NOMO-1 (cell line): ENCODE measurements at regions not wholly inside any gene's neighbourhood (a gene's known extent, or its start where the extent isn't known, plus 50 kb on each side); places are given as distances from the start of the nearest gene placed in this dataset.

Source experiments
- DNase-seq, 2 experiments: peaks; one replicate each; lab custom pipeline; 2025; ENCODE audit not compliant: unreplicated experiment in 2 of 2; lab: John Stamatoyannopoulos, UW

DNA sequence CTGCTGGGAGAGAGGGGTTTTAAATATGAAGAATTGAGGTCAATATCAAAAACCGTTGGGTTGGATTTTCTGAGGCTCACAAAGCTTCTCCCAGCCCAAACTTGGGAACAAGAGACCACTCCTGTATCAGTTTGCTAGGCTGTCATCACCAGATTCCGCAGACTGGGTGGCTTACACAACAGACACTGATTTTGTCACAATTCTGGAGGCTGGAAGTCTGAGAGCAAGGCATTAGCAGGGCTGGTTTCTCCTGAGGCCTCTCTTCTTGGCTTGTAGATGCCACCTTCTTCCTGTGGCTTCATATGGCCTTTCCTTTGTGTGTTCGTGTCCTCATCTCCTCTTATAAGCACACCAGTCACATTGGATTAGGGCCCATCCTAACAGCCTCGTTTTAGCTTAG, 122.9 kb upstream of the COPS8 start:
- no peak for DNase-seq

DNA sequence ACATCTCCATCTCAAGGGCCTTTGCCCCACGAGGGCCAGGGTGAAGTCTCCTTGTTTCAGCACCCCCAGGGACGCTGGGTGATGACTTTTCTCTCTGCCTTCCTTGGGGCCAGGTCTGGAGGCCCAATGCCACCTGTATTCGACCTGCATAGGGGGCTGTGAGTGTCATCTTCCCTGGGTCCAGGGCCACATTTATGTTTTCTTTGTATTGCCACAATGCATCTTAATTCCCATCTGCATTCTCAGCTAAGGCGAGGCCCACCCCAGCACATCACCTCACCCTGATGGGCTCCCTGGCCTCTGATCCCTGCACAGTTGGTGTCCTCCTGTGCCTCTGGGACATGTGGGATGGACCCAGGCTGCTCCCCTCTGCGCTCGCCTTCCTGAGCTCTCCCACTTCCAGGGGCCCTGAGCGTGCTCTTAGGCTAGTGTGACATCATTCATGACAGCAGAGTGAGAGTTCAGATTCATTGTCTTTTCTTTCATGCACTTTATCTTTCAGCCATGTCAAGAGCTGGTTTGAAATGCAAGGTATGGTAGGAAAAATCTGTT, 122.0 kb upstream of the COPS8 start:
- DNase-seq, result no peak

DNA sequence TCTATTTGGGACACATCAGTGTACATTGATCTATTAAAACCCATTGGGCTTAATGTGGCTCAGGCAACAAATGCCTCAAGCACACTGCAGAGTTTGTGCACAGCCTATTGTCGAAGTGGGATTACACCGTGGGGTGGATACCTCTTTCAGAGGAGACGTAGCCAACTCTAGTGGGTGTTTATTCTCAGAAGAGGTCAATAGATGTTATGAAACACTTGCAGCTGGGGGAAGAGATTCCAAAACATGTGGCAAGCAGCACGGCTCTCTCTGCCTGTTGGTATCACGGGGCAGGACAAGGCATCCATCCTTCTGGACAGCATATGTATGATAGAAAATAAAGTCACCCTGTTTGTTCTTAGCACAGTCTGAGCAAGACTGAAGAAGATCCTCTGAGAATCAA, 121.4 kb upstream of the COPS8 start:
- no peak for DNase-seq

DNA sequence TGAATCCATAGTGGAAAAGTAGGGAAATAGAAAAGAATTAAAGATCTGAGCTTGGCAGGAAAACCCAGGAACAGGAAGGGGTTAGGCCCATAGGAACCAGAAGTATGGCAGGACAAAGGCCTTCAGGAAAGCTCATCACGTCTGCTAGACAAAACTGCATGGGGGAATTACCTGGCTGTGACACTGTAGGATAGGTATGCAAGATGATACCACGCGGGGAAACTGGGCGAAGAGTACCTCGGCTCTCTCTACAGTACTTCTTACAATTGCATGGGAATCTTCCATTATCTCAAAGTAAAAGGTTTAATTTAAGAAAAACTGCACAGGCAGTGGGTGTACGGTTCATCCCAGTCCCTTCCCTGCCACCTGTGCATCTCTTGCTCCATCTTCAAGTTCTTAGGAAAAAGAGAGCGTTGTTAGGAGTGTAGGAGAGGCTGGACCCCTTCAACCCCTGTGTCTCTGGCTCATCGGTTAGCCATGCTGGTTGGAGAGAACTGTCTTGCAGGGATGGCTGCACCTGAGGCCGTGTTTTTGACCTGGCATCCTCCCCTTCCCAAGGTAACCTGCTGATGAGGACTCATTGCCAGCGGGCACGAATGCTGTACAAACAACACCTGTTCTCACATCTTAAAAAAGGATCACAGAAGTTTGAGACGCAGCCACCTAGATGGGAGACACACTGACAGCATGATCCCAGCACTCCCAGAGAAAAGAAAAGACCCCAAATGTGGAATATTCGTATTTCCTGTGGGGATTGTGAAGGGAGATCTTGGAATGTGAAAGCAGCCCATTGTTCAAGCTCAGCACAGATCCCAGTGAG, 120.5 kb upstream of the COPS8 start:
- no peak for DNase-seq

DNA sequence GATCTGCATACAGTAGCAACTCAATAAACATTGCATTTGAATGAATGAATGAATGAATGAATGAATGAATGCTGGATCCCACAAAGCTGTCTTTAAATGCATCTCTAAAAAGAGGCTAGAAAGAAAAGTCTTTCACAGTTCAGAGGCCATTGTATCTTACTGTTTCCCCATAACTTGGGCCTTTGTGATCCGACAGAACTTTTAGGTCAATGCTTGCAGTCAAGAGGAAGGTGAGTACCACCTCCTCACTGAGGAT, 119.9 kb upstream of the COPS8 start:
- no peak for DNase-seq

DNA sequence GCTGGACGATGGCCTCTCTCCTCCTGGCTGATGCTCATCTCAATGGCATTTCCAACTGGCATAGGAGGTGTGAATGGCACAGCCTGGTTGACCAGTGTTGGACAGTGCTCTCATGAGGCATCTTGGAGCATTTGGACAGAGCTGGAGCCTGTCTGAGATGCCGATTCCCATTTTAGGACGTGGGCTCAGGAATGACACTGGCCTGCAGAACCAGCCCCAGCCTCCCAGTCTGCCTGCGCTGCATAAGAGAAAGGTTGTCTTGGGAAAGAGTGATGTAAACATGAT, 118.2 kb upstream of the COPS8 start:
- DNase-seq, result no peak

DNA sequence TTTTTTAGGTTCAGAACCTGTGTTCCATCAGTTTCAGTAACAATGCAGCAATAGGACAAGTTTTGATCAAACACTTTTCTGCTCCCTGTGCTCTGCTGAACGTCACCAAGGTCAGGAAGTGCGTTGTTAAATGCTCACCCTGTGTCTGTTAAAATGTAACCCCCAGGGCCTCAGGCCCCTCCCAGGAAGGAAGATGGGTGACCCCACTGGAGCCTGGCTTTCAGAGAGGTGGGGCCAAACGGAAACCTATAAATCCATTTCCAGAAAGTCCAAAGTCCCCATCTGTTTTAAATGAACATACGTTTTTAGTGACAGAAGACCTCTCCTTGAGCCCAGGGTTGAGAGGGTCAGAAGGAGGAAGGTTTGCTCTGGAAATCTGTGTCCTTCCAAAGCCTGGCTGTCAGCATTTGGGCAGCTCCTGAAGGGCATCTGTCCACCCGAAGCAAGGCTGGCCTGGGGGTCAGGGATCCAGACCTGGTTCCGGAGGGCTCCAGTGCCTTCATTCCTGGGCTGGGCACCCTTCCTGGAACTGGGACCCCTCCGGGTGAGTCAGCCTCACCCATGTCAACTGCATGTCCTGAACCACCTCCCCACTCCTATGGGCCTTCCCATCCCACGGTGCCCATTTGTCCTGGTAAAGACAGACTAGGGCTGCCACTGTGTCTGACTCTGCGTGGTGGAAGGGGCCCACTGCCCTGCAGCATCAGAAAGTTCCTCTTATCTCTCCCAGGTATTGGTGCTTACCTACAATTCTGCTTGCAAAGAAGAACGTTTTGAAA, 117.4 kb upstream of the COPS8 start:
- peak; percentile 61 to 62 for DNase-seq

DNA sequence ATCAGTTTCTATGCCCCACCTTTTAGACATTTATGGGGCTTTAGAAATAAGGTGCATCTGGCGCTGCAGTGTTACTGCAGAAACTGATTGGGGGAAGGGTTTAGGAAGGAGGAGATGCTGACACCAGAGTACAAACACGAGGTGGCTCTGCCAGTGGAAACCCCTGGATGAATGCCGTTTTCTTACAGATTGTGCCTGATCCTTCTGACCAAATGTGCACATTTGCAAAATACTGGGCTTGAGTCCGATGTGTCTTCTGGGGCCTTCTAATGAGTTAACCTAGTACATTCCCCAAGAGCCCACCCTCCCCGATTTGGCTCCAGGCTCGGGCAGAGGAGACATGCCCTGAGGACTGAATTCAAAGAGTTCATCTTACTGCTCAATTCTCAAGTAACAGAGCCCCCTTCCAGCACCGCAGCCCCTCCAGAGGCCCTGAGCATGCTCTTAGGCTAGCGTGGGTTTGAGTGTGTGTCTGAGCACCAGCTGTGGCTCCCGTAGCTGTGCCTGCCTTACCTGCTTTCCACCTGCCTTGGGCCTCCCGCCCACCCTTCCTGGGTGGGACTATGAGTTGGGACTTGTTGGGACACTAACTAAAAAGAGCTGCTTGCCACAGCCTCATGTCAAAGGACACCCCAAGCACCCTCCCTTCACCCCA, 116.7 kb upstream of the COPS8 start:
- no peak for DNase-seq

DNA sequence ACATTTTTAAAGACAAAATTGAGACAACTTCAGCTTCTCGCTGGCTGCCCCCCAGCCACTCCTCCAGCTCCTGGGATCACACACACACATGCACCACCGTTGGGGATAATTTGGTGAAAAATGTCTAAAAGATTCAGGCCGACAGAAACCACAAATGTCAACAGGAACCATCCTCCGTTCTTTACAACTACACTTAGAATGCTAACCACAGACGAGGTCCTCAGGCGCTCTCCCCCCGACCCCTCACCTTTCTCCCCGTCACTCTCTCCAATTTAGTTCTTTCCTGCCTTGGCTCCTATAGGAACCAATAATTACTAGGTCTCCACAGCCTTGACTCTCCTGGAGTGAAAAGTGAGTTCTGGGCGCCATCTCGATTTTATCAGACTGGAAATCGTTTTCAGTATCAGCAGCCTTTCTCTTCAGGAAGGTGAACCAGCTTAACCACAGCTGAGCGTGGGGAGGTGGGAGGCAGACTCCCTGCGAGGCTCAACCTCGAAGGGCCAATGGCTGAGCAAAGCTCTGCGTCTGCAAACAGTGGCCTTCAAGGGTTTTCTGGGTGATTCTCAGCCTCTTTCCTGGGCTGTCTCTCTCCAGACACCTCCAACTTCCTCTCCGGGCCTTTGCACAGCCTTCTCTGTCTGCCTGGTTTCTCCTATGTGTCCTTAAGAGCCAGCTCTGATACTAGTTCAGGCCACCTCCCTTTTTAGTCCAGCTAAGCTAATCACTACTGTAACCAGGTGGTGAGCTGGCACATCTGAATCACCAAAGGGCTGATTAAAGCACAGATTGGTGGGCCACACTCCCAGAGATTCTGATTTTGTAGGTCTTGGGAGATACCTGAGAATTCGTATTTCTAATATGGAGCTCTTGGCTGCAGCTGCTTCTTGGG, 115.7 kb upstream of the COPS8 start:
- no peak for DNase-seq

DNA sequence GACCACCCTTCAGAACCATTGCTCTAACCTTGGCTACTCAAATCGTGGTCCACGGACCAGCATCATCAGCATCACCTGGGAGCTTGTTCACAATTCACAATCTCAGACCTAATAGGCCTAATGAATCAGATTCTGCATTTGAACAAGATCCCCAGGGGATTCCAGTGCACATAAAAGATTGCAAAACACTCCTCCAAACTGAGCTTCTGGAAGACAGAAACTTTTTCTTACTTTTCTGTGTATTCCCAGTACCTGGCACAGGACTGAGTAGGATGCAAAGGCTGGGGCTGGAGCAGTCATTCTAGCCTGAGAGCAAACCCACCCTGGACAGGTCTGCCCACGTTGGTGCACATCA, 115.1 kb upstream of the COPS8 start:
- DNase-seq, result no peak

DNA sequence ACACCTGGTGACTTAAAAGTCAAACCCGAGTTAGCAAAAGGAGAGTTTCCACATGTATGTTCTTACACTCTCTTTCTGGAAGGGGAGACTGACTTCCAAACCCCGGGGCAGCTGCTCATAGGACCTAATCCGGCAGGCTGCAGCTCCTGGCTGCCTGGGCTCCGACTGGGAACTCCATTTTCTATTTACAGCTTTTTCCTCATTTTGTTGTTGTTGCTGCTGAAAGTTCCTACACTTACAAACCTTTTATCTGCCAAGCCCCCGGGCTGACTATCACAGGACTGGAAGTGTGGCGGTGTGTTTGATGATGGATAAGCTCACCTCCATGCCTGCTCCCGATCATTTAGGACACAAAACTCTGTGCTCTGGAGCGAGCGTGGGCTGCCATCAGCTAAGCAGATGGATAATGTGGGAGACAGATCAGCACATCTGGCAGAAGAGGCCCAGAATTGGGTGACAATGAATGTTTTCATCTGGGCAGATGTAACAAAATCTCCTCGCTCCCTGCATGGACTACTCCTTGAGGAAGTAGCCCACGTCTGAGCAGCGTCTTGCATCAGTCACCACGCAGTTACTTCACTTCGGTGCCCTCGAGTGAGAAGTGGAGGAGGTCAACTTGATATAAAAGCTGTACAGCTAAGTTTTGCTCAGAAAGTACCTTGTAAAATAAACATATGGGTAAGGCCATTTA, 114.4 kb upstream of the COPS8 start:
- peak; percentile 27 to 72 for DNase-seq

DNA sequence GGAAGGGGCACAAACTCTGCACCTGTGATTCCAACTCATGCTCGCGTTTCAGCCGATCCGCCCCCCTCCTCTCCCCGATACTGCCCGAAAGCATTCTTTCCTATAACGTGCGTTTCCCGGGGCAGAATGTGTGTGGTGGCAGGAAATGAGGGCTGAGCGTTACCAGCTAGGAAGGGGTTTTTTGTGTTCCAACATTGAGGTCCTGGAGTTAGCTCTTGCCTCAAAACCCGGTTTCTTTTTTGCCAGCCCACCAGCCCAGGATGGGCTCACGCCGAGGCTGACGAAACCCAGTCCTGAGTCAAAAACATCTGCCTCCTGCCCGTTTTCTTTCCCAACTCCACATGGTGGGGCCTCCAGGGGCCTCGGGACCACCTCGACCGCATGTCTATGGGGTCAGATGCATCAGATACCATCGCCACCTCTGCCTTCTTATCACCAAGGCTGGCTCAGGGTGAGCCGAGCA, 113.7 kb upstream of the COPS8 start:
- DNase-seq, result no peak

DNA sequence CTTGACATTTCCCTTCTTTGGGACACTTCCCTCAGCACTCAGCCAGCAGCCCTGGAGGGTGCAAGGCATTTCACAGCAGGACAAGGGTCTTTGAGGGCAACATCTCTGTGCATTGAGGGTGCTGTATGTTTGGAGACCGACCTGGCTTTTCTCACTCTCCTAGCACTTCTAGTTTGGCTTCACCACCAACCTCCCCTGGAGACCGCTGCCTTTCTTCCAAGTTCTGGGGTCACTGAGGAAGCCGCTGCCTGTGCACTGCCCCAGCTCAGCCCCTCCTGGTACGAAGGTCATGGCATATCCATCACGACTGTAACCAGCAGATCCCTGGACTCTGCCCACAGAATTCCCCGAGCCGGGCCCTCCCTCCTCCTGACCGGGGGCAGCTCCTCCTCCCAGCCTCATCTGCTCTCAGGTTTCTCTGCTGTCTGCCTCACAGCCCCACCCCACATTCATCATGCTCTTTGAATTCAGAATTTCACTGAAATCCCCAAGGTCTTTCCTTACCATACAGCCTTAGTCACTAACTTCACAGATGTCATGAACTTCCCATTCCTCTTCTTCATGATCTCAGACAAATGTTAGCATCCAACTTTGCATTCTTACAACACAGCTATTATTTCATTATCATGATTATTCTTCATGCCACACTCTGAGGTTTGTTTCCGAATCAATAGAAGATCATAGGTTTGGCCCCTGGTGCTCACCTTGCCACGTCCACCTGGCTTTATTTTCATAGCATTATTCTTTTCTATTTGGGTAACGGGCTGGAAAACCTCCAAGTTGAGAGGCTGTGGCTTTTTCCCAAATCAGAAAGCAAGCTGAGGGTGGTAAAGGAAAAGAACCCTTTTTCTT, 113.0 kb upstream of the COPS8 start:
- DNase-seq, result no peak

DNA sequence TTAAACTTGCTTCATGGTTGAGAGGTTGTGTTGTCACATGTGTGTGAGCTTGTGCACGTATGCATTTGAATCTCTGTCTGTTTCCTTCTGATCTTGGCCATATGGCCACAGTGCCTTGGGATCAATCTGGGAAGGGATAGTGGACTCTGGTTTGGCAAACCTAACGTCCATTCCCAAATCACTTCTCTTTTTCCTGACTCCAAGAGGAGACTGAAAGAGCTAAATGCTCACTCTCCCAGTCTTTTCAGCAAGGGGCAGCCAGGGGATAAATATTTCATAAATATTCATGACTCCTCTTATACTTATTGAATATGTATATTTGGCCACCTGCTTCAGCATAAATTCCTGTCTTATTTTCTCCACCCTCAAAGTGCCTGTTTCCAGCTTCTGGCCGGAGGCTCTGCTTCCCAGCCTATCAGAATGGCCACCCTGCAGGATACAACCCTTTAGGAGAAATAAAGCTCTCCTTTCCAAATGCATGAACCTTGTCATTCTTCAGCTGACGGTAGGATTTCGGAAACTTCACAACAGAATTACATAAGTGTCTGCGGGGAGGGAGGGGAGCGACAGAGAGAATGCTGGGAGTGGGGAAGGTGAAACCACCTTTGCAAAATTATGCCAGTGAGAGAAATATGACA, 112.2 kb upstream of the COPS8 start:
- DNase-seq, result no peak

DNA sequence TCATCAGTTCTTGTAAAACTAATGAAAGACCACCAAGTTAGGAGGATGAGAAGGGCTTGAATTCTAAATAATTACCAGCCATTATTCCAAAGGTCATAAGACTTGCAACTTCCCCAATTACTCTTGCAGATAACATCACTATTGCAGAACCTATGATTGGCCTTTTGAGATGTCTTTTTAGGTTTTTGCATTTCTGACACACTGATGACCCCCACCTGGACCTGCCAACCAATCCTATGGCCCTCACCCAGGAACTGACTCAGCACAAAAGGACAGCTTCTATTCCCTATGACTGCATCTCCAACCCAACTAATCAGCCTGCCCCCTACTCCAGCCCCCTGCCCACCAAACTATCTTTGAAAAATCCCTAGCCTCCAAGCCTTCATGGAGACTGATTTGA, 111.5 kb upstream of the COPS8 start:
- DNase-seq, result peak in 1 of 2 experiments; percentile 49

DNA sequence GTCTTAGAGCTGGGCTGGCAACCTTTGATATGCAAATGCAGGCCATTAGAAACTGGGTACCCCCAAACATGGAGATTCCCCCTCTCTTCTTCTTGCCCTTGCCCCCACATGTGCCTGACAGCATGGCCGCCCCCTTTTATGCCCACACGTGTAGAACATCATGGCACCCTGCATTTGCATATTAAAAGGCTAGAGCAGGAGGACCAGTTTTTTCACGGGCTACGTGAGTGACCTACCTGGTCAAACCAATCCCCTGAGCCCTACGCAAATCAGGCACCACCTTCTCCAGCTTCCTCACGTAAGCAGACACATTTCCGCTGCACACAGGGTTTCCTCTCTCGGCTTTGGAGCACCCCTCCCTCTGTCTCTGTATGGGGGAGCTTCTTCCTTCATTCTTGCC, 110.9 kb upstream of the COPS8 start:
- no peak for DNase-seq

DNA sequence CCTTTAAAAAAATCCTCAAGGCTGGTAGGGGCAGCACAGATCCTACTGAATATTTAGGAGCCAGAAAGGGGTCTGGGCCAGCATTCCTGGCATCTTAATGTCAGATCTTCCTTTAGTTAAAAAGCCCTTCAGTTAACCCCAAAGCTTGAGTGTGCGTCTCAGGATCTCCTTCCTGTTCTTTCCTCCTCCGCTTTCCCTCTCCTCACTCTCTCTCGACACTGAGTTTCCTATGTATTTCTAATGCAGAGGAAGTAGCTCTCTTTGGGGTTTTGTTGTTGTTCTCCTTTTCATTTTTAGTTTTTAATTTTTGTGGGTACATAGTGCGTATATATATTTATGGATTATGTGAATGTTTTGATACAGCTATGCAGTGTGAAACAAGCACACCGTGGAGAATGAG, 109.9 kb upstream of the COPS8 start:
- DNase-seq, result no peak

DNA sequence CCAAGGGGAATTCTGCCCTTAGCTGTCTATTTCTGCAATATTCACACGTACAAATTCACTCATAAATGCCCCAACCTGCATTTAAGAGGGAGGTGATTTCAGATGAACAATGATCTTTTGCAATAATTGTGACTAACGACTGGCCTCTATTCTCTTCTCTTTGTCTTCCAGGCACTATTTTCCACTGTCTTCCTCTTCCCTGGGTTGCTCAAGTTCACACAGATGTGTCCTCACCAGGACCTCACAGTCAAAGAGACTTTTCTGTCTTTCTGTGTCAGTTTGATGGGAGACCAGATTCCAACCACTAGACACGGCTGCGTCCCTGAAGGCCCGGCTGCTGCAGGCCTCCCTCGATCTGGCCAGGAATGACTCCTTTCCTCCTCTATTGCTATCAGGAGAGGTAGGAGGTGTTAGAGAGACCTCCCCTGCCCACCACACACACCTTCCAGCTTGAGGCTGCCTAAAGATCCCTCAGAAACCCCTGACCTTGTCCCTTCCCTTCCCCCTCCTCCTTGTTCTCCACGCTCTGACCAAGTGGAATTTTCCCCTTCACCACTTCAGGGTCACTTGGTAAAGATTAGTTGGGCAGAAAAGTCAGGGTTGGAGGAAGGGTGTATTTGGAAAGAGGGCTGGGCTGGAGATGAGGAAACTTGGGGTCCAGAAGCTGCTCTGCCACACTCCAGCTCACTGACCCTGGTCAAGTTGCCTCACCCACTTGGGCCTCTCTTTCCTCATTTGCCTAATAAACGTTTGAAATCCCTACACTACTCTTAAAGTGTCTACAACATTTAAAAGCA, 109.2 kb upstream of the COPS8 start:
- DNase-seq, result peak; percentile 71 to 79
